ENCODE measurements at regions not wholly inside any gene's neighbourhood (a gene's known extent, or its start where the extent isn't known, plus 50 kb on each side); places are given as distances from the start of the nearest gene placed in this dataset.
"Not testable (repeated sequence)": the region's sequence is repeated elsewhere in the genome, so short reads cannot be mapped to it uniquely, and the experiment has no call there.

GRCh38 chr10:33952692-33953360 is 618.4 kb upstream of the NRP1 start:
- DNase-seq, result no peak

GRCh38 chr10:33950206-33950605 is 615.7 kb upstream of the NRP1 start:
- DNase-seq, result no peak

GRCh38 chr10:33947544-33947943 is 613.1 kb upstream of the NRP1 start:
- DNase-seq, result no peak

GRCh38 chr10:33945051-33945450 is 610.6 kb upstream of the NRP1 start:
- DNase-seq, result no peak

GRCh38 chr10:33942508-33942907 is 608.0 kb upstream of the NRP1 start:
- DNase-seq, result no peak

- DNase-seq, result no peak
Measured at GRCh38 chr10:33939892-33940291, 605.4 kb upstream of the NRP1 start.

- DNase-seq, result no peak
Measured at GRCh38 chr10:33939410-33939809, 604.9 kb upstream of the NRP1 start.

GRCh38 chr10:33938001-33938400 is 603.5 kb upstream of the NRP1 start:
- DNase-seq, result no peak

GRCh38 chr10:33937036-33937730 is 602.7 kb upstream of the NRP1 start:
- no peak for DNase-seq

GRCh38 chr10:33935350-33935749 is 600.9 kb upstream of the NRP1 start:
- no peak for DNase-seq

GRCh38 chr10:33930079-33930478 is 595.6 kb upstream of the NRP1 start:
- DNase-seq, result no peak

- no peak for DNase-seq
Measured at GRCh38 chr10:33927347-33927746, 592.9 kb upstream of the NRP1 start.

GRCh38 chr10:33921970-33922605 is 587.6 kb upstream of the NRP1 start:
- no peak for DNase-seq

GRCh38 chr10:33920351-33920750 is 585.9 kb upstream of the NRP1 start:
- no peak for DNase-seq

GRCh38 chr10:33919244-33919643 is 584.8 kb upstream of the NRP1 start:
- no peak for DNase-seq

GRCh38 chr10:33917069-33917780 is 582.8 kb upstream of the NRP1 start:
- no peak for DNase-seq

GRCh38 chr10:33914746-33915145 is 580.3 kb upstream of the NRP1 start:
- DNase-seq, result no peak

- no peak for DNase-seq
Measured at GRCh38 chr10:33913194-33913593, 578.7 kb upstream of the NRP1 start.

GRCh38 chr10:33909476-33909875 is 575.0 kb upstream of the NRP1 start:
- not testable (repeated sequence) for DNase-seq

- no peak for DNase-seq
Measured at GRCh38 chr10:33901166-33901565, 566.7 kb upstream of the NRP1 start.

- DNase-seq, result no peak
Measured at GRCh38 chr10:33900596-33900995, 566.1 kb upstream of the NRP1 start.

GRCh38 chr10:33899578-33900531 is 565.4 kb upstream of the NRP1 start:
- DNase-seq, result no peak
